HG02973 (cell line): ENCODE measurements at regions not wholly inside any gene's neighbourhood (a gene's known extent, or its start where the extent isn't known, plus 50 kb on each side); places are given as distances from the start of the nearest gene placed in this dataset.

Experiments used
- ATAC-seq: cut with Tn5 transposase; IDR thresholded peaks from one replicate; pipeline ENCODE4 v1.9.1; 2021; ENCODE audit warnings: moderate library complexity; ENCODE audit not compliant: unreplicated experiment

DNA sequence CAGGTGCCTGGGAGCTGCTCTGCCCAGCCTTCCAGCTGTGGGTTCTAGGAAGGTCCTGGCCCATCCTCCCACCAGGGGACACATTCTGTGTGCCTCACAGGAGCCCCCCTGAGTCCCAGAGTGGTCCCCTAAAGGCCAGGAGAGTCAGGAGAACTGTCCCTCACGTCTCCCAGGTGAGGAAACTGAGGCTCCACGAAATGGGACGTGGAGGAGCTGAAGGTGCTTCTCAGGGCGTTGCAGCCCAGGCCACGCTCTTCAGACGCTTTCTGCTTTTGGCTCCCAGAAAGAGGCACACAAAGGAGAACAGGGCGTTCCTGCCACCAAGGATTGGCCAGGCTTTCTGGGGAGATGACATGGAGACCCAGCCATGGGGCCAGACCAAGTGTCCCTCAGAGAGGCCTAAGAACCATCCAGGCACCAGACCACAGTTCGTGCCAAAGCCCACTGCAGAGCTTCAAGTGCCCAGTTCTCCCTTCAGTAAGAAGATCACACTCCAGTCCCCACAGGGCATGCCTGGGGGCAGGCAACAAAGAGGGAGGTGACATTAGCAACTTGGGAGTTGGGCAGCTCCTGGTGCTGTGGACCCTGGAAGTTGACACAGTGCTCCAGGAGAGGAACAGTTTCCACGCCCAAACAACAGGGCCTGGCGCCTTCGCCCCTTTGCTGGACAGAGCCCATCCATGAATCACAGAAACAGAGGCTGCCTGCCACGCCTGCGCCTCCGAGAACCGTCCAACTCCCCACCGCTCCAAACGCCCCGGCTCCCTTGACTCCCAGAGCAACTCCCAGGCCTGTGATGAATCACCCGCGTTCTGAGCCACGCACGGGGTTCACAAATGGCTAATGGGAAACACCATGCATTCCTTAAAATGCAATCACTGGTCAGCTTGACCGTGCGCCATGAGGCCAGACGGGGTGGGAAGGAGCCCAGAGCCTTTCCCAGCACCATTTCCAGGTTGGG lies 589.2 kb downstream of the BRD1 start:
- ATAC-seq = no peak

DNA sequence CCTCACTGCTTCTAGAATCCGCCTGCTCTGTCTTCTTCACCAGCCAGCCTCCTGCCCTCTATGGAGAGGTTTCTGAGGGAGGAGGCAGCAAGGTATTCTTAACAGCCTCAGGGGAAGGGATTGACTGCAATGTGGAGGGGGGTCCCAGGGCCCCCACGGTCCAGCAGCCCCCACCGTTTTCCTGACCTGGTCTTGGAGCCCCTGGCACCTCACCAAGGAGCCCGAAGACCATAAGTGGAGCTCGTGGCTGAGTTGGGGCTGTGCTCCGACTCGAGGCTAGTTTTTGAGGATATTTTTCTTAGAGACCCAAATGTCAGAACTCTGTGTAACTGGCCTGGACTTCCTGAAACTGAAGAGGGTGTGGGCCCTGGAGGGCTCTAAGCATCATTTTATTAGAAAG lies 590.0 kb downstream of the BRD1 start:
- no peak for ATAC-seq

DNA sequence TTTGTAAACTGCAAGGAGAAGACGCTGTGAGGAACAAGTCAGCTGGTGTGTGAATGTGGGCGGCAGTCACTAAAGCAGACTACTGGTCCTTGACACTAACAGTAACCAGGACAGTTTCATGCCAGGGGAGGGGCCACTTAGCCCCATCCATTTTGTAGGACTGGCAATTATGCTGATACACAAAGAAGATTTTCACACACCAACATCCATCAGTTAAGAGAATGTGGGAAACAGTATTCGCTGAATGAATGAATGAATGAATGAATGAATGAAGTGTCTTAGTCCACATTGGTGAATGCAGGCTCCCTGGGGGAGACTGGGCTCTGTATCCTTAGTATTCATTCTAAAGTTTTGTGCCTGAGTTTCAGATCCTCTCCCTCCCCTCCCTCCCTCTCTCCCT lies 590.4 kb downstream of the BRD1 start:
- ATAC-seq = no peak

DNA sequence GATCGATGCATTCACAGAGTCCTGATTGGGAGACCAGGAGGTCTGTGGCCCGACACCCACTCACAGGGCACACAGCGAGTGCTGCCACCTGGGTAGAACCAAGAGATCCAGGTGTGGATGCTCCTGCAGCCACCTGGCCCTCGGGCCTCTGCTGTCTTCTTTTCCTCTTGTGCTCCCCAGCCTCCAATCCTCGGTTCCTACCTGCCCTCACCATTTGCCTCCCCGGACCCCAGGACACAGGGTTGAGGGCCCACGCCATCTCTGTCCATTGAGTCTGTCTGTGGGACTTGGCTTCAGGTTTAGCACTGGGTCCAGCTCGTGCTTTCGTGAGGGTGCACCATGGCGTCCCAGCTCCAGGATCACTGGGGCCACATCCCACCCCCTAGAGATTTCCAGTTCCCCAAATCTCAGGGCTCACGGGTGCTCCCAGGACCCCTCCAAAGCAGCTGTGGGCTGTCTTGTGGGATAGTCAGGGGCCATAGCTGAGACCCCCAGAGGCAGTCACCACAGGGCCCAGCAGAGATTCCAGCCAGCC lies 591.1 kb downstream of the BRD1 start:
- ATAC-seq = no peak

DNA sequence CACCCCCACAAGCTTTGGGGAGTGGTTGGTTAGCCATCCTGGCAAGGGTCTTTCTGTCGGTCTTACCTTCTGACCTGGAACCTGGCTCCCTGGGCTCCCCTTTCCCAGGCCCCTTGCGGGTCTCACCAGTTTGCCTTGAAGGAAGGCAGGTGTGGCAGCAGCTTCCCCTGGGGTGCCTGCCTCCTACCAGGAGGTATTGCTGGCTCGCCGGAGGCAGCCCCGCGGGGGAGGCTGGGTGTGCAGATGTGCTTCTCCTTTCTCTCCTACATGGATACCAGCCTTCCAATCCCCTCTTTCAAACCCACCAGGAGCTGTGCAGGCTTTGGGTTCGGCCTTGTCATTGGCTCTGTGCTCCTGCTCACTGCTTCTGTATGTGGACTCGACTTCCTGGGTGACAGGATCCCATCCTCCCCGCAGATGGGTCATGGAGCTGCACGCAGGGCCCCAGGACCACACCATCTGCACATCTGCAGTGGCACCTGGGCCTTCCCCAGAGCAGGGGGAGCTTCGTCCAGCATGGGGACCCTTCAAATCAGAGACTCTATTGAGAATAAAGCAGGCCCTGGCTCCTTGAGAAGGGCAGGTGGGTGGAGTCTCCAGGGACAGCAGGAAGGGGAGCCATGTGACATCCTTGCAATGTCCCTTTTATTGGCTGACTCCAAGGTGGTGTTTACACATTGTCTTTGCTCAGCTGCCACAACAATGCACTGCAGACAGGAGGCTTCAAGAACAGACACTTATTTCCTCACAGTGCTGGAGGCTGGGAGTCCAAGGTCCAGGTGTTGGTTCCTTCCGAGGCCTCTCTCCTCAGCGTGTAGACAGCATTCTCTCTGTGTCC lies 592.0 kb downstream of the BRD1 start:
- no peak for ATAC-seq

DNA sequence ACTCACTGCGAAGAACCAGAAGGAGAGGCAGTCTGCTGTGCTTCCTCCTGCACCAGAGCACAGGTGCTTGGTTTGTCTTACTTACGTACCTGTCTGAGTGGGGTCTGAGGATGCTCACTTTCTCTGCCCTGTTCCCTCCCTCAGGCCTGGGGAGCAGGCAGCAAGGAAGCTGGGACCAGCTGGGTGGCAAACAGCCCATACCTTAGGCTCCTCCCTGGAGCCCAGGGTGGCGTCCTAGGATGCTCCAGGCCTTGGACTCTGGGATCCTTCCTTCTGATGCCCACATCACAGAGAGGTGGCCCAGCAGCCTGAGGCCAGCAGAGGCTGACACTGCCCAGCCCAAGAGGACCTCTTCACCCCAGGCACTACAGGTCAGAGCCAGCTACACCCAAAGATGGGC lies 593.2 kb downstream of the BRD1 start:
- ATAC-seq = no peak

DNA sequence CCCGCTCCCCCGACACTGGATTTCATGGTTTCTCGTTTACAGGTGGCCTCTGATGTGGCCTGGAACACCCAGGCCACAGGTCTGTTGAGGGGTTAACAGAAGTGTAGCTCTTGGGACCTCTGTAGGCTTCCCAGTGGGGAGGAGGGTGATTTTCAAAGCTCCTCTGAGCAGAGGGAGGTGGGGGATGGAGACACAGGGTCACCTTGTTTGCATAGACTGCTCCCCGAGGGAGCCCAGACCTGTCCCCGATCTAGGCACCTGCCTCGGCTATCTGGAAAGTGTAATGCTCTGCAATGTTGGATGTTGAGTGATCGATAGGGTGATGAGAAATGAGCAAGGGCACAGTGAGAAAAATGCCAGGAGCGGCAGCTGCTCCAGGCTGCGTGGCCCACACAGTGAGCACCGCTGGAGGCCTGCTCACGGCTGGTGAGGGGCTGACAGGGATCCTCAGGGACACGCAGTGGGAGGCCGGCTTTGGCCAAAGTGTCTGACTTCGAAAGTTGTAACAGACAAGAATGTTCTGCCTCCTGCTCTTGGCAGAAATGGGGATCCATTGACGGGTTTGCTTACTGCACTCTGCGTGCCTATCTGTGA lies 594.1 kb downstream of the BRD1 start:
- ATAC-seq = no peak

DNA sequence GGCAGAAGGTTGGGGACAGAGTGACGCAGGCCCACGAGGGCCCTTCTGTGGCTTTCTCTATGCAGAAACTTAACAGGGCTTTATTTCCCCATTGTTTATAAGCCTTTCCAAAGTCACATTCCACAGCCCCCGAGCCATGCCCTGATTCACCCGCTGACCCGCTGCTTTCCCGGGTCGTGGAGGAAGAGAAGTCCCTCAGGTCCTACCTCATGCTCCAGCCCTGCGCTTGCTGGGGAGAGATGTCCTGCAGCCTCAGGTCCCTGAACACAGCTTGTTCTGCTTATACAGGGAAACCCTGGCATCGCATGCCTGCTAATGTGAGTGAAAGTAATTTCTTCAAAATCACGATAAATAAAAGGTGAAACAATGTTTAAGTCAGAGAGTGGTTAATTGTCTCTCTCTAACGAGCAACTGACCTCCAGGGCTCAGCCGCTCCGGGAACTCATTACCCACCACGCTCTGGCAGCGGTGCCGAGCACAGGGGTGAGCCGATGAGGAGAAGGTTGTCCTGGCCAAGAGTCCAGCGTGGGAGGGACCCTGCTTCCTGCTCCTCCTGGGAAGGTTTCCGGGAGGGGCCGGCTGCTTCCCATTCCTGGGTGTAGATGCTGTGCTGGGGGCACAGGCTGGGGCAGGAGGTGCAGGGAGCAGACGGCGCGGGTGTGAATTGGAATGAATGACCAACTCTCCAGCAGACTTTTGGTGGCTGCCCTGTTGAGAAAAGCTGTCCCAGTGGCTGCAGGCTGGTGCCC lies 595.2 kb downstream of the BRD1 start:
- no peak for ATAC-seq

DNA sequence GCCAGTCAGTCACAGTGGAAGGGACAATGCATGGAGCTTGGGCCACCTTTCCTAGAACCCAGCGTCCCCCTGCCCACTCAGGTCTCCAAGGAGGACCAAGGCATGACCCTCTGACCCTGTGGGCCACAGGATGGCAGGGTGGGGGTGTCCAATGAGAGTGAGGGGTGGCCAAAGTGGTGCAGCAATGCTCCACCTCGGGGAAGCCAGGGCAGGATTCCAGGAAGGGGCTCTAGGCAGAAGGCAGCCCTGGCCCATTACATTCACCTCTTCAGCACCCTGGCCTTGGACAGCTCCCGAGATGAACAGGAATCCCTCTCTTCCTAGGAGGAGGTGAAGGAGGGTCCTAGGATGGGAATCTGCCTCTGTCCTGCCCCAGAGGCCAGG lies 597.5 kb downstream of the BRD1 start:
- no peak for ATAC-seq

DNA sequence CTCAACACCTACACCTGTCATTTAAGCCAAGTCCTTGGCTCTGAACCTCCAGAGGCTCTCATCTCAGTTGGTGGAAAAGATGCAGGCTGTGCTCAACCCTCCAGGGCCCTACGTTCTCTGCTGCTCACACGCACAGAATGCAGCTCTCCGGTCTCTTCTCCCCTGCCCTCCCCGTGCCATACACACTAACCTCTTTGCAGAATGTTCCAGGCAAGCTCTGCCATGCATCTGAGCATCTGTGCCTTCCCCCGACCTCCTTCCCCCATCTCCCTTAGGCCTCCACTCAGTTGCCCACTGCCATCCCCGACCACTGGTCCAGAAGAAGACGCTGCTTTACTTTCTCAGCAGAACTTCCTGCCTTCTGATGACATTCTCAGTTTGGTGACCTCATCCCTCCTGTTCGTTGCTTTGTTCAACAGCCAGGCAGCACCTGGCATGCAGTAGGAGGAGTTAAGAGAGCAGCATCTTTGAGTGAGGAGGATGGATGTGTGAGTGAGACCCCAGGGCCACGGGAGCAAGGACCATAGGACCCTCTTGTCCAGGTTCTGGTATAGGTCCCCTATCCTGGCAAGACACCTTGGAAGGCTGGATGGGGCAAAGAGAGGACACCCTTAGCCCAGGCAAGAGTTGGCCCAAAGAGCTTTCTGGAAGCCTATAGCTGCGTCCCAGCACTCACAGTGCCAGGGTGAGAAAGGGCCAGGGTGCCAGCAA lies 598.0 kb downstream of the BRD1 start:
- ATAC-seq = no peak

DNA sequence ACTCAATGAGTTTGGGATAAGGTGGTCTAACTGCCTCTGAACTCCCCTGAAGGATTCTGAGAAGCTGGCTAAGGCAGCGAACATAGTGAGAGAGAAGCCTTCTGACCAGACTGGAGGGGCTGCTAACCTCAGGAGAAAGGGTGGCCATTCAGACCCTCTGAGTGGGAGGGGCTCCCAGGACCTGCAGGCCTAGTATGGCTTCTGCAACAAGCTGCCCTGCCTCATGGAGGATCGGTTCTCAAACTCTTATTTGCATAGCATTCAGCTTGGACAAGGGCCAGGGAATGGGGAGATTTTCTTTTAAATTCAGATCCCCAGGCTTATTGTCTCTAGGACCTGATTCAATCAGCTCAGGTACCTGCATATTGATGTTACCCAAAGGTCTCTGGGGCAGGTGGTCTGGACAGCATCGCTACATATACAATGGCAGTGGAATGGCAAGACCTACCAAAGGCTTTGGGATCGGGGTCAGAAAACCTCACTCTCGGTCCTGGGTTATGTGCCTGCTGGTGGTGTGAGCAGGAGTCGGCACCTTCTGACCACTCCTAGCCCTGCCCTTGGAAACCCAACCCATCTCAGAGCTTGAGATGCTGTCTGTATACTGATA lies 599.1 kb downstream of the BRD1 start:
- no peak for ATAC-seq

DNA sequence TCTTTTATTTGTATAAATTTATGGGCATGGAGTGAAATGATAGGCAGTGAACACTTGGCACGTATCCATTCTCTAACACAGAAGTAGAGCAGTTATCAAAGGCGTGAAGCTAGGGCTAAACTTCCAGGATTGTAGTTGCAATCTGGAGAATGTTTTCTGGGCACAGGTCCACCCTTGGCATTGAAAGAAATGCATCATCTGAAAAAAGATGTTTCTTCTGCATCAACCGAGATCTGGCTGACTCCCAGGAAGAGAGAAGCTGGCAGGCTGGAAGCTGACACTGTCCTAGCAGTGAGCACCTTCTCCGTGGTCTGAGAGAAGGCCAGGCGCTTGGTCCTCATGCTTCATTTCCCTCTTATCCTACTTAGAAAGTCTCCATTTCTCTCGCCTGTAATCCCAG lies 600.0 kb downstream of the BRD1 start:
- ATAC-seq = no peak

DNA sequence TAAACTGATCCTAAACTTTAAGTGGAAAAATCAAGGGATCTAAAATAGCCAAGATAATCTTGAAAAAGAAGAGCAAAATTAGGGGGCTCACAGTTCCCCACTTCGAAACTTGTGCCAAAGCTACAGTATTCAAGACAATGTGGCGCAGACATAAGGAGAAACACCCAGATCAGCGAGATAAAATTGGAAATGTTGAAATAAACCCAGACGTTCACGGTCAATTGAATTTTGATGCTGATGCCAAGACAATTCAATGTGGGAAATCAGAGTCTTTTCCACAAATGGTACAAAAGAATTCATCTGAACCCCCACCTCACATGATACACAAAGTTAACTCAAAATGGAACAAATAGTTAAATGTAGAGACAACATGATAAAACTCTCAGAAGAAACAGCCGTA lies 601.6 kb downstream of the BRD1 start:
- no peak for ATAC-seq

DNA sequence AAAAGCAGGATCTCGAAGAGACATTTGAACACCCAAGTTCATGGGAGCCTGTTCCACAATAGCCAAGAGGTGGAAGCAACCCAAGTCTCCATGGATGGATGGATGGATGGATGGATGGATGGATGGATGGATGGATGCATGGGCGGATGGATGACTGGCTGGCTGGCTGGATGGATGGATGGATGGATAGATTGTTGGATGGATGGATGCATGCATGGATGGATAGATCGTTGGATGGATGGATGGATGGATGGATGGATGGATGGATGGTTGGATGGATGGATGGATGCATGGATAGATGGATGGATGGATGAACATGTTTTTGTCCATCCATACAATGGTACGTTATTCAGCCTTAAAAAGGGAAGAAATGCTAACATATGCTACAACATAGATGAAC lies 603.4 kb downstream of the BRD1 start:
- no peak for ATAC-seq

DNA sequence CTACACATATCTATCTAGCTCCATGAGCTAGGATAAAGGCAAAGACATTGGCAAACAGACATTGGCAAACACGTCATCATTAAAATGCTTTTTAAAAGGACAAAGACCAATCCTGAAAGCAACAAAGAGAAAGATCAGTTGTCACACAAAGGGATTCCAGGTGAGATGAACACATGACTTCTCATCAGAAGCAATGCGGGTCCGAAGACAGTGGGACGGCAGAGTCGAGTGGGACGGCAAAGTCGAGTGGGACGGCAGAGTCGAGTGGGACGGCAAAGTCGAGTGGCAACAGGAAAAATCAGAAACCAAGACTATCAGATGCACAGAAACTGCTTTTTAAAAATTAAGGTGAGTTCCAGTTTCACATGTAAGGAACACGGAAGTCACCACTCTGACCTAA lies 609.5 kb downstream of the BRD1 start:
- ATAC-seq = no peak

DNA sequence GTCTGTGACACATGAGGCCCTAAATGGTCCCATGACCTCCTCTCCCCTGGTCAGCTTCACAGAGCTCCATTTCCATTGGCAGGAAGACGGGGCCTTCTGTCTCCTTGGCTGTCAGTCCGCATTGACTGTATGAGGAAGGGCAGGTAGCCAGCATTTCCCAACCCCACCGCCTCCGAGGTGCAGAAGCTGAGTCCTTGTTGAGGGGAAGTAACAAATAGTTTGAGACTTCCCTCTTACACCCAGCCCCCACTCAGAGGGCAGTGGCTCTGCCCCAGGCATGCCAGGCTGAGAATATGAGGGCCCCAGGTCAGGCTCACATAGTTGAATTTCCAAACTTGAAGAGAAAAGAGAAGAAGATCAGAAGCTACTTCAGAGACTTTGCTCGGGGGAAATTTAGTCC lies 611.1 kb downstream of the BRD1 start:
- no peak for ATAC-seq

DNA sequence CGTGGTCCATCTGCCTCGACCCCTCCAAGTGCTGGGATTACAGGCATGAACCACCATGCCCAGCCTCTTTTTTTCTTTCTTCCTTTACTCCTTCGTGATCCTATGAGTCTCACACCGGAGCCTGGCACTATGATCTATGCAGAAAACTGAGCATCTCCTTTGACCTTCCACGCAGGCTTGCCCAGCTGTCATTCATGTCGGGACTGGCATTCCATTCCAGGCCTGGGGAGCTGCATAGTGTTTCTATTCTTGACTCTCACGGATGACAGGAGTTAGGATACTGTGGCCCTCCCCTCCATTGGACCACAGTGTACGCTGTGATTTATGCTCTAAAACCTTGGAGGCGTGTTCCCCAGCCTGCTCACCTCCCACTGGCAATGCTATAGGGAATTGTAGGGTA lies 611.8 kb downstream of the BRD1 start:
- no peak for ATAC-seq

DNA sequence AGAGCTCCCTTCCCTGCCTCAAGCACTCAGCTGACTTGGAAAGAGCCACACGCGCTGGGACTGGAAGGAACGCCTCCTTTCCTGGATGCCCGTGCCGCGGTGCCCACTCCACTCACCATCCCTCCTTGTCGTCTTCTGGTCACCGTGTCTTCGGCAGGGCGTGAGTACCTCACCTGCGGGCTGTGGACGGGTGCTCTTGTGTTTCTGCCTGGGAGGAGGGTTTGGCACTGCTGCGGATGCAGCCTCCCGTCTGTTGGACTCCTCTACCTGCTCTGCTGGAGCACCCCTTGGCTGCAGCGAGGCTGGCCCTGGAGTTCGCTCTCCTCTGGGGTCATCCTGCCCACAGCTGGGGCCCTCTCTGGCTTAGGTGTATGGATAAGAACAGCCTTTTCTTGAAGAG lies 612.7 kb downstream of the BRD1 start:
- no peak for ATAC-seq

DNA sequence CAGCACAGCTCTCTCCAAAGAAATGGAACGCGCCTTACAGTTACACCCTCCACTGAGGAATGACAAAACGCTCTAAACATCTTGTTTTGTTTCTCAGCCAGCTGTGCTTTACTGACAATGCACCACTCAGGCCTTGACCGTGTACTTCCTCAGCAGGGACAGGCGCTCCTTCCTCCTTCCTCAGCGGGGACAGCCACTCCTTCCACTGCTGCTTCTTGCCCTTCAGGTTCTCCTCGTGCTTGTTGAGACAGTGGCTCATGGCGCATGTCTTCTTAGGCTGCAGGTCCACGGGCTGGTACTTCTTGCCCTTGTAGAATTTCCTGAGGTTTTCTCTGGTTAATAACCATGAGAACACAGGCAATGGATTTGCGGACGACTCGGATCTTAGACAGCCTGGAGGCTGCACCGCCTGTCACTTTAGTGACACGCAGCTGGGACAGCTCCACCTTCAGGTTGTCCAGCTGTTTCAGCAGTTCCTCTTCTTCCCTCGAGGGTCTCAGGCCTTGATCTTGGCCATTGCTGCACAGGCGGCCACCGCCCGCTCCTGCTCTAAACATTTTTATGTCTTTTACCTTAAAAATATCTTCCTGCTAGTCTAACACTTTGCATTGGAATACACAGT lies 613.8 kb downstream of the BRD1 start:
- no peak for ATAC-seq
